ENCODE measurements at regions not wholly inside any gene's neighbourhood (a gene's known extent, or its start where the extent isn't known, plus 50 kb on each side); places are given as distances from the start of the nearest gene placed in this dataset.

GRCh38 chr1:25050165-25050564, 120.1 kb upstream of the RUNX3 start:
- Histone ChIP-seq H3K4me1 (no peaks in the 10 kb centered on the region), H3K27me3 (no peaks in the 10 kb centered on the region), H3K36me3 (replicated peaks in 1 of 2; ENCODE audit: insufficient read depth in 1 of 2, low read depth in 2 of 2) (no peaks in the 10 kb centered on the region), H3K4me3 (no peak overlapping the region), H3K9me3 (no peaks in the 10 kb centered on the region), H3K27ac (no peak overlapping the region)
- WGBS, 2 donors: 52 to 66% methylated on average over 8 of the region's 8 CpGs
- TF ChIP-seq CTCF (IDR thresholded peaks at IDR 0.05) (no peak), POLR2A (IDR thresholded peaks at IDR 0.05) (no peak)
- no peak for ATAC-seq
- DNase-seq: no peak
- intact Hi-C loops (cut with DNase I): no loop called here

GRCh38 chr1:25049190-25049589, 119.1 kb upstream of the RUNX3 start:
- no peak for TF ChIP-seq POLR2A (IDR thresholded peaks at IDR 0.05)
- H3K27ac ChIP-seq: no peak overlapping the region
- H3K4me1 ChIP-seq: no peaks in the 10 kb centered on the region
- no peaks in the 10 kb centered on the region for H3K36me3 ChIP-seq (replicated peaks in 1 of 2; ENCODE audit: insufficient read depth in 1 of 2, low read depth in 2 of 2)
- H3K4me3 ChIP-seq: no peak overlapping the region
- no peaks in the 10 kb centered on the region for H3K27me3 ChIP-seq
- 72 to 73% methylated on average over 2 of the region's 2 CpGs for WGBS, 2 donors
- DNase-seq (no peak), ATAC-seq (no peak)
- intact Hi-C loops (cut with DNase I): no loop called here
- no peaks in the 10 kb centered on the region for H3K9me3 ChIP-seq

- no peak for TF ChIP-seq CTCF (IDR thresholded peaks at IDR 0.05)
- TF ChIP-seq POLR2A (IDR thresholded peaks at IDR 0.05): no peak
- Histone ChIP-seq H3K27ac (no peak overlapping the region), H3K4me3 (no peak overlapping the region), H3K27me3 (no peaks in the 10 kb centered on the region), H3K4me1 (no peaks in the 10 kb centered on the region), H3K9me3 (no peaks in the 10 kb centered on the region), H3K36me3 (replicated peaks in 1 of 2; ENCODE audit: insufficient read depth in 1 of 2, low read depth in 2 of 2) (no peaks in the 10 kb centered on the region)
- DNase-seq (no peak), ATAC-seq (no peak)
- 66 to 74% methylated on average over 6 of the region's 6 CpGs for WGBS, 2 donors
- intact Hi-C loops (cut with DNase I): no loop called here
Observed at GRCh38 chr1:25048728-25049127, 118.7 kb upstream of the RUNX3 start.

GRCh38 chr1:25047506-25048240, 117.6 kb upstream of the RUNX3 start:
- no peaks in the 10 kb centered on the region for H3K9me3 ChIP-seq
- intact Hi-C loops (cut with DNase I): no loop called here
- H3K27ac ChIP-seq: no peak overlapping the region
- H3K4me3 ChIP-seq: no peak overlapping the region
- TF ChIP-seq CTCF (IDR thresholded peaks at IDR 0.05) (no peak), POLR2A (IDR thresholded peaks at IDR 0.05) (no peak)
- H3K27me3 ChIP-seq: no peaks in the 10 kb centered on the region
- H3K36me3 ChIP-seq (replicated peaks in 1 of 2; ENCODE audit: insufficient read depth in 1 of 2, low read depth in 2 of 2): no peaks in the 10 kb centered on the region
- WGBS, 2 donors: 67 to 71% methylated on average over 9 to 11 of the region's 11 CpGs
- ATAC-seq (no peak), DNase-seq (no peak)
- H3K4me1 ChIP-seq: no peaks in the 10 kb centered on the region

GRCh38 chr1:25046194-25046532, 116.1 kb upstream of the RUNX3 start:
- TF ChIP-seq POLR2A (IDR thresholded peaks at IDR 0.05) (no peak), CTCF (IDR thresholded peaks at IDR 0.05) (no peak)

More at GRCh38 chr1:25046194-25046532, 116.1 kb upstream of the RUNX3 start:
- DNase-seq (no peak), ATAC-seq (no peak)
- Histone ChIP-seq H3K9me3 (no peaks in the 10 kb centered on the region), H3K27ac (no peak overlapping the region), H3K4me3 (no peak overlapping the region), H3K36me3 (replicated peaks in 1 of 2; ENCODE audit: insufficient read depth in 1 of 2, low read depth in 2 of 2) (no peaks in the 10 kb centered on the region), H3K27me3 (no peaks in the 10 kb centered on the region), H3K4me1 (no peaks in the 10 kb centered on the region)
- 66 to 76% methylated on average over 8 of the region's 8 CpGs for WGBS, 2 donors
- intact Hi-C loops (cut with DNase I): no loop called here
